ENCODE measurements at regions not wholly inside any gene's neighbourhood (a gene's known extent, or its start where the extent isn't known, plus 50 kb on each side); places are given as distances from the start of the nearest gene placed in this dataset.
A peak's percentile ranks its signal among the peaks of the same experiment; 100 is the strongest.

DNA sequence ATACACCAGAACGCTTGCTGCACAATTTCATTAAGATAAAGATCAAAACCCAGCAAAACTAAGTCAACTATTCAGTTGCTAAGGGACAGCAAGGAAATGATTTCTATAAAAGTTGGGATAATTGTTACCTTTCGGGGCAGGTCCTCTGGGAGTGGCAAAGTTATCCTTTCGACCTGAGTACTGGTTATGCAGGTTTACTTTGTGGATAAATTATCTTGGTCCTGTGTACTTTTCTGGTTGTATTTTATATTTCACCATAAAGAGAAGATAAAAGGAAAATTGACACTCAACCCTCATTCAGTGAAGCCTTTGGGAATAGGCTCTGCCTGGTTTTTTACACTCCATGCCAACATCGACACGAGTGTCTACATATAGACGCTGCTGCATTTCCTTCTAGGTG lies 146.5 kb downstream of the SYK start:
- no peak for DNase-seq

DNA sequence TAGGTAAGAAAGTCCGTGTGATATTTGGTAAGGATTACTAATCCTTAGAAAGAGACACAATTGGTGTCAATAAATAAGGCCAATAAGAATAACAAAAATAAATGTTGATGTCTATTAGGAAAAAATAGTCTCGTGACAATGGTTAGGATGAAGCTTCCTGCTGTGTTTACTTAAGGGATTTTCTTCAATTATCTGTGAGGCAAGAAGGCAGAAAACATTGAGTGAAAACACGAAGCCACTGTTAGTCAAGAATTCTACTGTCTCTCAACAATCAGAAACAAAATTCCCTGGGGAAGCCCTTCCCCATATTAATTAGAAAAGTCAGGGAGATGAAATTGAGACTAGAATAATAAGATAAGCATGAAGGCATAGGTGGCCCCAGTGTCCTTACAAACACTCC lies 149.0 kb downstream of the SYK start:
- no peak for DNase-seq

DNA sequence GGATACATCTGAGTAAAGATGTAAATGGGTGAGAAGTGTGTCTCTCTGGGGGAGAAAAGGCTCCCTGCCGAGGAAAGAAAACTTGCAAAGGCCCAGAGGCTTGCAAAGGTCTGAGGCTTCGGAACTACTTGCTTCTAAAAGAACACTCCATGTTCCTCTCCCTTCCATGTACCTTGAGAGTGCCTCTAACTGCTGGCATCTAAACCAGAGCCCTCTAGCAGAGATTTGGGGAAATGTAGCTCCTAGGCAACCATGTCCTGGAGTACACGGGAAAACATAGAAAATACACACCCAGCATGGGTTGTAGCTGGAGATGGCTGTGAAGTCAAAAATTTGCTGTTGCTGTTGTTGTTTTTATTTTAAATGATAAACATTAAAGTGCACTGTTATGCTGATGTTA lies 151.6 kb downstream of the SYK start:
- no peak for DNase-seq

DNA sequence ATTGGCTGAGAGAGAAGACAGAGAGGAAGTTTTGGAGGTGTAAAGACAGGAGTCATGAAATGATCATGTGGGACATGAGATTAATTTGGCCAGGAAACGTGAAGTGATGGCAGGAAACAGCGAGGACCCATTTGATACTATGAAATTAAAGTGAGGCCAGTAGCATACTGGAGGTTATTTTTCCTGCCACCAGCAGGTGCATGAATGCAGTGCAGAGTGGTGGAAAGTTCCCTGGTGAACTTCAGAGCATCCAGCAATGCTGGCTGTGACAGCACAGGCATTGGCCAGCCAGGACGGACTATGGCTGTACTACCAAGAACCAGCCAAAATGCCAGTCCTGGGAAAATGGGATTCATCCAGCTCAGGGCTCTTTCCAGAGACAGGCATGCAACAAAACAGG lies 152.2 kb downstream of the SYK start:
- DNase-seq: no peak

DNA sequence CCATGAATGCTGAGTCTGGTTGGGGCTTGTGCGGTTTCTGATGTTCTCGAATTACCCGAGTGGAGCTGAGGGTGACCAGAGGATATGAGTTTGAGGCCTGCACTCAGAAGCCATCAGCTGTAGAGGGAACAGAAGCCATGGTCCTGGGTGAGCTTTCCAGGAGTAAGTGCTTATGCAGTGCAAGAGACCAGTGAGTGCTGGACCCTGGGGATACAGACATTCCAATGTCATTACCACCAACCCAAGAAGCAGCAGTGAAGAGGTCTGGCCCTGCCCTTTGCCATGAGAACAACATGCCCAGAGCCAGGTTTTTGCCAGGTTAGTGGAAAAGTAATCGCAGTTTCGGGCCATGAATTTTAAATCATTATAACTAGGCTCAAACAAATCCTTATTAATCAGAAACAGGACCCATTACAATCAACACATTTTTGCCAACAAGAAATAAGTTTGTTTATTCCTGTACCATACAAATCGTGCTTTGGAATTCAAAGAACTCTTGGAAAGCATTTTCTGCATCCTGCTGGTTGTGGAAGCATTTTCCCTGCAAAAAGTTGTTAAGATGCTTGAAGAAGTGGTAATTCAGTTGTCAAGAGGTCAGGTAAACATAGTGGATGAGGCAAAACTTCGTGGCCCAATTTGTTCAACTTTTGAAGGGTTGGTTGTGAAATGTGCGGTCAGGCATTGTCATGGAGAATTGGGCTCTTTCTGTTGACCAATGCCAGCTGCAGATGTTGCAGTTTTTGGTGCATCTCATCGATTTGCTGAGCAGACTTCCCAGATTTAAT lies 154.6 kb downstream of the SYK start:
- DNase-seq: peak; percentile 71

DNA sequence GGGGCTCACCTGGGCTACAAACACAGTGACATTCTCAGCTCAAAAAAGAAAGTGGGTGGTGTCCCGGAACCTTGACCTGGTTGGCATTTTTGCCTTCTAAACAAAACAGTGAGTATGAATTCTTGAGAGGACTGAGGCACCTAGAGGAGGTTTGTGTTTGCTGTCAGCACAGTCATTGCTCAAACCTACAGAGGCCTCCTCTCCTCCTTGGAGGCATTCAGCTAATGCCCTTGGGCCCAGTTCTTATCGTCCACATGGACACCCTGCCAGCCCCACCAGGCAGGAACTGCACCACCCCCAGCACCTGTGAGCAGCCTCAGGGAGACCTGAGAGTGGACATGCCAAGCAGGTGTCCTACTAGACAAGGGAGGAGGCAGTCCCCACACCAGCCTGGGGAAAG lies 156.7 kb downstream of the SYK start:
- no peak for DNase-seq

DNA sequence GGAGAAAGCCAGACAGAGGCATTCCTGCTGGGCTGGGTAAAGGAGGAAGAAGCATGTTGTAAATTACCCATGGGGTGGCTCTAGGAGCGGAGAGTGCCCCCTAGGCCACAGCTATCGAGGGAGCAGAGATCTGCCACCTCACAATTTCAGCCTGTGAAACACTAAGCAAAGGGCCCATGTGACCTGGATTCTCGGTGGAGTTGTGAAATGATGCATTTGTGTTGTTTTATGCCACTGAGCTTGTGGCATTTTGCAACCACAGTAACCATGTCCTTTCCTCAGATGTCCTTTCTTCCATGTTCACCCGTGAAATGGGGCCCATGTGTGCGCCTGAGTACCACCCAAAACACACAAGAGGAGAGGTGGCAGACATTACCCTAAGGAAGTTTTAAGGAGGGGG lies 159.3 kb downstream of the SYK start:
- peak; percentile 92 for DNase-seq

DNA sequence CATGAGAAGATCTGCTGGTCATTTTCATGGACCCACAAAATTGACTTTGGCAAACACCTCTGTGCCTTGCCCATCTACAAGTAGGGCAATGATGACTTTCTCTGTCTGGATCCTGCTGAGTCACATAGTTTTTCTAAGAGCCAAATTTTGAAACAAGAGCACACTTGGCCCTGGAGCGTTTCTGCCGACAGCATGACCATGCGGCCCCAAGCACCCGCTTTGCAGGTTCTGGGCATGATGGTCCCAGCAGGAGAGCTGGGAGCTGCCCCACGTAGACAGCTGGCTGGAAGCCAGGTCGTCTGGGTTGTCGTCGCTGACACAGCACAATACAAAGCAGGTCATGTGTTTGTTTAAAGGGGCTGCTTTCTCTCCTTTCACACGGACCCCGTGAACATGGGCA lies 159.8 kb downstream of the SYK start:
- no peak for DNase-seq

DNA sequence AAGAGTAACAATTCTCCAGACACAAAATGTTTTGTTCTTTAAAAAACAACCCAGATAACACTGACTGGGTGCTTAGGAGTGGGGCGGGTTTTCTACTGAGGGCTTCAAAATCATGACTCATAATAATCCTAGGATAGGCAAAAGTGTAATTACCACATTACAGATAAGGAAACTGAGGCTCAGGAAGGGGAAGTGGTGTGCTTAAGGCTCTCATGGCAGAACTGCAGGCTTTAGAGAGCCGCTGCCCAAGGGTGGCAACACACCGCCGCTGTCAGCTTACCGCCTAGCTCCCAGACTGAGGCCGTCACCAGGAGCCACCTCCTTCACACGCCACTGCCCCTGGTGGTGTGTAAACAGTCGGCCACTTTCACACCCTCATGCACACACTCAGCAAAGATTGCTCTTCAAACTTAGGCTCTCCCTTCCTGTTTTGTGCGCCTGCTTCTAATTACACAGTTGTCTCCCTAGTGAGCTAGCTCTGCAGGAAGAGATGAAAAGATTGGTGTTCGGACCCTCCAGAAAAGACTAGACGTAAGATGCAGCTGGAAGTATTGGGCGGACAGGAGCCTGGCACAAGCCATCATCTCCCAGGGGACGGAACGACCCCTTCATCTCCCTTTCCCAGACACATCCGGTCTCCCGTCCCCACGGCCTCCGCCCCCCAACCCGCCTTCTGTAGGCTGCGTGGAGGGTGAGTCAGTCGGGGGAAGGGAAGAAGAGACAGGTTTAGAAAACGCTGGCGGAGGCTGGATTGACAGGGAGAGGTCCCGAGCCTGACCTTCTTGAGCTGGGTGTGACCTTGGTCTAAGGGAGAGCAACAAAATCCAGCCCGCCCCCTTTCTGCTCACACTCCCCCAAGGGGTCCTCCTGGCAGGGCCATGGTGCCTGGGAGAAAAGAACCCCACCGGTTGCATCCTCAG lies 162.7 kb downstream of the SYK start:
- DNase-seq: peak; percentile 86

DNA sequence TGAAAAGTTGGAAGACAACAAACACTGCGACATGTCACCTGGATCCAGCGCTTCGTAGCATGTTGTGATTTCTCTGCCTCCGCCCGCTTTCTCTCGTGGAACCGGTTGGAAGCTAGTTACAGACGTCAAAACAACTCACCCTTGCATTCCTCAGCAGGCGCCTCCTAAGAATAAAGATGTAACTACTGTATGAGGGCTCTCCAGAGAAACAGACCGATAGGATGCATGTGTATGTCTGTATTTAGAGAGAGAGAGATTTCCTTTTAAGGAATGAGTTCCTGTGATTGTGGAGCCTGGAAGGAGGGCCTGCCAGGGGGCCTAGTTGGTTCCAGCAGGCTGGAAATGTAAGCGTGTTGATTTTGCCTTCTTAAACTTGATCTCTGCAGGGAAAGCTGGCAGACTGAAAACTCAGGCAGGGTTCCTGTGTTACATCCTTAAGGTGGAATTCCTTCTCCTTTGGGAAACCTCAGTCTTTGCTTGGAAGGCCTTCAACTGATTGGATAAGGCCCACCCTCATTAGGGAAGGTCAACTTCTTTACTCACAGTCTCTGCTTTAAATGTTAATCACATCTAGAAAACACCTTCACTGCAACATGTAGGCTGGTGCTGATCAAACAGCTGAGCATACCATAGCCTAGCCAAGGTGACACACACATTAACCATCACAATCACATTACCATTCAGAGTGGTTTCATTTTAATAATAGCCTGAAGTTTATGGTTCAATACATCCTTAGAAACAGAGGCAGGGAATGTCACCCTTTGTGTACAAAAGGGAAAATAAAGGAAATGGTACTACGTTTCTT lies 163.8 kb downstream of the SYK start:
- DNase-seq: no peak

DNA sequence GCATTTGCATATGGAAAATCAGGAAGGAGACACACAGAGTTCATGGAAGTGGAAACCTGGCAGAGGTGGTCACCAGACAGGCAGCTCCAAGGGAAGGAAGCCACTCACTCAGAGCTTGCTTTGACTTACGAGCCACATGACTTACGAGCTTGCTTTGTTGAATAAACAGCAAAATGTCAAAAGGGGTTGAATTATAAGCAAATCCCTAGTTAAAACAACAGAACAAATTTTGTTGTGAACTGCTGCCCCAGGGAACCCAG lies 164.3 kb downstream of the SYK start:
- no peak for DNase-seq

DNA sequence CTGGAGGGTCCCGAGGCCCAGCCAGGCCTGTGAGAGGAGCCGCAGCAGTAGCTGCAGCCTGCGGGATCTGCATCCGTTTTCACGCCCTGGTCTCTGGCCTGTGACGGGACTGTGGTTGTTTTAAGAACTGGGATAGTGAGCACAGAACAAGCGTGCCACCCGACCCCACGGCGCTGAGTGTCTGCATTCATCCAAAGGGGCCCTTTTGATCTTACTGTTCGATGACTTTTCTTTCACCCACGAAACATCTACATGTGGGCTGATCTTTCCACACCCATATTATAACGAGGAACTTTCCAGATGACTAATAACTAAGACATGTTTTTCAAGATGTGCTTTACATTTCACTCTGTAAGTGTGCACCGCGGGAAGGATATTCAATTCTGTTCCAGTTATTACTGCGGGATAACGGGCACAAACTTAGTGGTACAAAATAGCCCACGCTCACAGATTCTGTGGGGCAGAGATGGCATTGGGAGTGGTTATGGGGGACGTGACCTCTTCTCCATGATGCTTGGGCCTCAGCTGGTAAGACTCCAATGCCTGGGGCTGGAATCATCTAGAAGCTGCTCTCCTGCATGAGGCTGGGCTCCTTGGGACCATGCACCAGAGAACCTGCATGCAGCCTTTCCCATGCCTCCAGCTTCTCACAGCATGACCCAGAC lies 165.0 kb downstream of the SYK start:
- DNase-seq: peak; percentile 30

DNA sequence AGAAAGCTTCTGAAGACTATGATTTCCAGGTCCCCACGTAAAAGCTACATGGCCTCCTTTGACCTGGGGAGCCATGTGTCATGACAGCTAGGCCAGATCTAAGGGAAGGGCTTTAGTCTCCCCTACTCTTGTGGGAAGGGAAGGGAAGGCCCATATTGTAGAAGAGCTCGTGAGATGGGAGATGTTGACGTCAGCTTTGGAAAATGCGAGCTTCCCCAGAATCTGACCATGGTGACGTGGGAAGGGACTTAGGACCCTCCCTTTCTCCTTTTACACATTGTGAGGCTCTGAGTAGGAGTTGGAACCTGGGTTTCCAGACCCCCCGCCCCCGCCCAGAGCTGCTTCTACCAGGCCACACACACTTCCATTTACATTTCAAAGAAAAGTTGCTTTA lies 165.5 kb downstream of the SYK start:
- no peak for DNase-seq

DNA sequence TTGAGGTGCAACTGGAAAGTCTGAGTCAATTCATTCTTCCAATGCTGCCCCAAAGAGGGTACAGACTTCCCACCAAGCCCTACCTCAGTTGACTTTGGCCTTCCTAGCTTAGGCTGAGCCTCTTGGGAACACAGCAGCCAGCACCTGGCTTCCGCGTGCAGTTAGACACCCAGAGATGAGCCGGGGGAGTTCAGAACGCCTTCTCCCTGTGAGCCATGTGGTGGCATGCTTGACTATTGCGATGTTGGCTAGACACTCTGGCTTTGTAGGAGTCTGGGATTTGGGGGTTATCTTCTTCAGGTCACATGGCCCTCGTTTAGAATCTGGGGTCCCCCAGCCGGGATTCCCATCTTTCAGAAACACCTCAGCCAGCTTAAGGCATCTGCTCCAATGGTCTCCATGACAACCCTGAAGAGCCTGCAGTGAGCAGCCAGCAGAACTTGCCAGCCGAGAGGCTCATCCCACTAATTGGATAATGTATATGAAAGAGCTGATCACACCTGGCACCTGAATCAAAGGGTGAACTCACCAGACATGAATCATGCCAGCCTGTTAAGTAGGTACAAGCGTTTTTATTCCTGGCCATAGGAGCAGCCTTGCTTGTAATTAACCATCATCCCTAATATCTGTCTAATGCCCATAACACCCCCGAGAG lies 167.5 kb downstream of the SYK start:
- no peak for DNase-seq

DNA sequence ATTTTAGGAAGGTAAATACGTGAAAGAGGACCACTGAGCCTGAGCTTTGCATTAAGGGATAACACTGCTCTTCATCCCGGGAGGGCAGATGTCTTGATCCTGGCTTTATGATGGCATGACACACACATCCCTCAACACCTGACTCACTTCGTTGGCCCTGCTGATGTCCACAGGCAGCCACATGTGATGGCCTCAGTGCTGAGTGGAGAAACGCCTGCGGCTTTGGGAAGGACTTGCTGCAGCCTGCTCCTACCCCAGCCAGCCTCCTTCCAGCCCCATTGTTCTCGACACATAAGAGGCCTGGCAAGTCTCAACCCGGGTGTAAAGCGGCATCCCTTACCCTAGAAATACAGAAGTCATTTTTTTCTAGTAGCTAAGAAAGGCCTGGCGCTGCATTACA lies 169.0 kb downstream of the SYK start:
- no peak for DNase-seq

DNA sequence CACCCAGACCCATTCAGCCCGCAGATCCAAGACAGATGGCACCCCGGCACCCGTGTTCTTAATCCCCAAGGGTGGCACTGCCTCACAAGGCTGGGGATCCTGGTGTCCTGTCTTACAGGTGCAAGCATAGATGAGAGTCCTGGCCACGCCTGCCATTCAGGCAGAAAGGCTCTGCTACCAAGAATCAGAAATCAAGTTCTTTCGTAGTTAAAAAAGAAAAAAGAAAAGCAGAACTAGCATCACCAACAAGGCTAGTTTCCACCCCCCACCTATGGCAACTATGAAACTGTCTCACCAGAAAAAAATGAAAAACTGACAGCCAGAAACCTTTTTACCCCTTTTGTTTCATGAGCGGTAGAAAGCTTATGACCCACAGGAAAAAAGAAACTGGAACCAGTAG lies 170.4 kb downstream of the SYK start:
- DNase-seq: peak; percentile 46

DNA sequence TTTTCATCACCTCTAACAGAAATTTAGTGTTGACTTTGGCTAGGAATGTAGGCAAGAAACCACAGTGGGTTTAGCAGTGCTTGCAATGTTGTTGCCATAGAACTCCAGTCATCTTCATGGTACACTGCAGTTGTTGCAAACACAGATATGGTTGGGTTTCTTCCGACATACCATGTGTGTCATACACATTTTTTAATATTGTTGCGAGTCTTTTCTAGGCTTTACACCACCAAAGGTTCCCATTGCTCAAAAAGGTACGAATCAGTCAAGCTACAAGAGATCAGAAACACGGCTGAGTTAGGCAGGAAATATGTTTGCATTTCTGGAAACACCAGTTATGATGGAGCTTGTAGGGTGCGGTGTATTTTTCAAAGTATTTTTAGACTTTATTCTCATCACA lies 172.4 kb downstream of the SYK start:
- DNase-seq: no peak

DNA sequence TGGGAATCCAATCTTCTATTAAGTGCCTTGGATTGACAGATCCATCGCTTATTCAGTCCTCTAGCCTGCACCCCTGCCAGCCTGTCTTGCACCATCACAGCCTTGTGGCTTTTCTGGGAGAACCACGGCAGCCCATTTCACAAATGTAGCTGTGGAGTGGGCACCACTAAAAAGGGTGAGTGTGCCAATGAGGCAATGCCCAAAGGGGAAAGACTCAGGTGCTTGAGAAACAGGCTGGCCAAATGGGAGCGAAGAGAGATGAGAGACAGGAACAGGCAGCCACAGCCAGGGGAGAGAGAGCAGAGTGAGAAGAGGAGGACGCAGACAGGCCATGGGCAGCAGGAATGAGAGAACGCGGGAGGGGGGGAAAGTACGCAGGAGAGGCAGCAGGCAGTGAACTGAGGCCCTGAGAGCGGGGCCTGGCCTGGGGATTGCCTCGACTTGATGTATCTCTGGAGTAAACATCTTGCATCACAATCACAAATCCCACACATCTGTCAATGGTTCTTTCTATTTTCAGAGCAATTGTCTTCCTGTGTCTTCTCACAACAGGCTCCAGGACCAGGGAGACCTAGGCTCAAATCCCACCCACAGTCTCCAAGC lies 173.1 kb downstream of the SYK start:
- DNase-seq: peak; percentile 70

DNA sequence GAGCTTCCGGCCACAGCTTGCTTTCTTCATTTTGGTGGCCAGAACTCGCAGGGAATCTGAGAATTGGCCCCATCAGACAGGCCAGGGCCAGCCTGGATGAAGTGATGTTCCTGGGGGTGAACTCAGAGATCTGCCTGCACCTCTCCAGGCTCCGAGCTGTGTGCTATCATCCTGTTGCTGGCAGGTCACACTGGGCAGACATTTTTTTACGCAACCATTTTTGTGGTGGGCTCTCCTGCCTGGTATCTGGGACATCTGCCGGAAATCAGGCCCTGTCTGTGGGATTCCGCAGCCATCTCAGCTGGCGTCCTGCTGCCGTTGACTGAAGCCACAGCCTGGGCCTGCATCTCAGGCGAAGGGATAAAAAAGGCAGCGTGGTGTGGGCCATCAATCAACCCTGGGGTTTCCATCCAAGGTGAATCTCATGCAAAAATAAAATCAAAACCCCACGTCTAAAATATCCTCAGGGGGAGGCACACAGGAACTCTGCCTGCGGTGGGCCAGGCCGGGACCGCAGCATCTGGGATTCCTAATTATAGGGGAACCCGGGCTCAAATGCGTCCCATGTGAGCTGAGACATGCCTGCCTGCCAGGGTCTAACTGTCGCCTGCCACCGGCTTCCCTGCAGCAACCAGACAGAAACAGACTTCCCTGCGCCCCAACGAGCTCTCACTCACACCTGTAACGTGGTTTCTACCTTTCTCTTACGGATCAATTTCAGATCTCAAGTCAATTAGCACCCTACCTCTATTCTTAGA lies 174.3 kb downstream of the SYK start:
- peak; percentile 96 for DNase-seq

DNA sequence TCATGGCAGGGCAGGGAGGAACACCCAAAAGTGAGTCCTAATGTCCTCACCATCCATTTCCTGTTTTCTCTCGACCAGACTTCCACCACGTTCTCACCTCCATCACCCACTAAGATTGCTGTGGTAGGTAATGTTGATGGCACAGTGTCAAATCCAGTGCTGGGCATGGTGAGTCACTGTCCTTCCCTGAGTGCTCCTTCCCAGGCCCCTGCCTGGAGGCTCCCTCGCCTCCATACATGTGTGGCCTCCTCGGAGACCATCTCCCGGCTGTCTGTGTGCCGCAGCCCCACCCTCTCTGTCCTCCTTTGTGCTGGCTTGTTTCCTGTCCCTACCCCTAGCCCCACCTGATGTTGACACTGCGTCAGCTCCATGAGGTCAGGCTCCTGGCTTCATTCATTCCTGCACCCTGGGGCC lies 177.5 kb downstream of the SYK start:
- peak; percentile 13 for DNase-seq

DNA sequence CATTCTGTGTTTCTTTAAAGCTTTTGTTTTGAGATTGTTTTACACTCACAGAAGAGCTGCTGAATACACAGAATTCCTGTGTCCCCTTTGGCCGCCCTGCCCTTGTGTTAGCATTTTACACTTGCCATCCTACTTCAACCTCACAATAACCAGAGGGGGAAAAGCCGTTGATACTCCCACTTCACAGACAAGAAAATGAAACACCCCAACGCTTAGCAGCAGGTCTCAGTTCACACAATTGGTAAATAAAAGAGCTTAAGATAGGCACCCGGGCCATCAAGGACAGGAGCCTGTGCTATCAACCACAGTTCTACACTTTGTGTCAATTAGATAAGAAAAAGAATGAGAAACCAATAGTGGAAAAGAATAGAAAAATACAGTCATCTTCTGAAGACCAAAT lies 178.0 kb downstream of the SYK start:
- no peak for DNase-seq

Measured in MV-4-11 (cell line).